Endothelial cell of umbilical vein (primary cell): ENCODE measurements at regions not wholly inside any gene's neighbourhood (a gene's known extent, or its start where the extent isn't known, plus 50 kb on each side); places are given as distances from the start of the nearest gene placed in this dataset.

Source experiments
- BruUV-seq: library from RNA; stranded (reverse); fragments of 400-500 nt; replicated peaks from 2 replicates; lab custom pipeline; 2021; lab: Mats Ljungman, UMichigan
- CTCF ChIA-PET: fragments of 300-600, 350-600 bp; sonication (Branson Sonifier 250); formaldehyde crosslinking; loops from one replicate; lab custom pipeline; 2021; ENCODE audit warnings: antibody characterized with exemption, inconsistent platforms; lab: Charles Lee
- POLR2A ChIA-PET: fragments of 300-600, 350-600 bp; sonication (Branson Sonifier 250); formaldehyde crosslinking; loops from one replicate; lab custom pipeline; 2021; ENCODE audit warnings: antibody characterized with exemption, inconsistent platforms; lab: Charles Lee
- DNase-seq: peaks from one replicate; pipeline ENCODE4 v3.0.0-alpha.2; 2011; ENCODE audit warnings: low read depth, low spot score
- FAIRE-seq: peaks from 2 replicates; lab custom pipeline; 2011; peaks lifted over from hg19 to GRCh38; lab: Jason Lieb, UNC
- H2AFZ ChIP-seq: 2 replicates; pipeline ENCODE4 v1.6.0; 2012; ENCODE audit warnings: low read depth, low read length, control low read depth, inconsistent platforms
- H3K27ac ChIP-seq: 2 replicates; pipeline ENCODE4 v1.5.1; 2011; ENCODE audit warnings: low read depth, mild to moderate bottlenecking, control low read depth, low read length, moderate library complexity; ENCODE audit not compliant: insufficient read depth
- H3K27me3 ChIP-seq, 2 experiments: 2 replicates each; pipeline versions ENCODE4 v1.6.0 to v1.6.1; 2011; ENCODE audit warnings: low read length in 2 of 2, mixed read lengths in 1 of 2; ENCODE audit not compliant: control insufficient read depth in 2 of 2, insufficient read depth in 2 of 2
- H3K36me3 ChIP-seq, 2 experiments: 2 replicates in 1 of 2; 3 replicates in 1 of 2; pipeline ENCODE4 v1.5.1; 2011; ENCODE audit warnings: low read length in 2 of 2, mild to moderate bottlenecking in 1 of 2, moderate library complexity in 1 of 2; ENCODE audit not compliant: control insufficient read depth in 2 of 2, insufficient read depth in 2 of 2; ENCODE audit errors: extremely low read depth in 1 of 2
- H3K4me1 ChIP-seq: 3 replicates; pipeline ENCODE4 v1.5.1; 2011; ENCODE audit warnings: mild to moderate bottlenecking, low read length; ENCODE audit not compliant: control insufficient read depth, insufficient read depth; ENCODE audit errors: extremely low read depth
- H3K4me2 ChIP-seq: 2 replicates; pipeline ENCODE4 v1.6.1; 2011; ENCODE audit warnings: low read length, control low read depth, mixed read lengths; ENCODE audit not compliant: insufficient read depth
- H3K4me3 ChIP-seq, 3 experiments: fragments of 200-600 bp in 1 of 3; sonication (generic), shearing (Covaris generic) in 1 of 3; replicated peaks in 1 of 3; 2 replicates each; pipeline ENCODE4 v1.5.1; 2011 to 2016; ENCODE audit warnings: control low read depth in 3 of 3, low read length in 3 of 3, mild to moderate bottlenecking in 2 of 3, inconsistent platforms in 1 of 3, low read depth in 1 of 3, moderate library complexity in 1 of 3; ENCODE audit not compliant: insufficient read depth in 1 of 3
- H3K79me2 ChIP-seq: 2 replicates; pipeline ENCODE4 v1.6.0; 2012; ENCODE audit warnings: low read length, inconsistent platforms; ENCODE audit not compliant: control insufficient read depth, insufficient read depth
- H3K9ac ChIP-seq: replicated peaks from 2 replicates; pipeline ENCODE3; 2011; ENCODE audit warnings: low read length, control low read depth; ENCODE audit not compliant: insufficient read depth; ENCODE audit errors: extremely low read depth
- H3K9me1 ChIP-seq: replicated peaks from 3 replicates; pipeline ENCODE4 v1.6.0; 2011; ENCODE audit warnings: mild to moderate bottlenecking, low read length; ENCODE audit not compliant: control insufficient read depth, insufficient read depth; ENCODE audit errors: extremely low read depth
- H3K9me3 ChIP-seq: replicated peaks from 2 replicates; pipeline ENCODE4 v1.5.1; 2012; ENCODE audit warnings: low read length, inconsistent platforms; ENCODE audit not compliant: control insufficient read depth, insufficient read depth
- H4K20me1 ChIP-seq: replicated peaks from 2 replicates; pipeline ENCODE3; 2011; ENCODE audit warnings: mild to moderate bottlenecking, low read length; ENCODE audit not compliant: control insufficient read depth, insufficient read depth; ENCODE audit errors: extremely low read depth
- EZH2 ChIP-seq: IDR thresholded peaks from 2 replicates; pipeline ENCODE4 v1.6.1; 2012; ENCODE audit warnings: borderline replicate concordance, low read depth, mild to moderate bottlenecking, moderate library complexity, low read length, inconsistent platforms; ENCODE audit not compliant: severe bottlenecking
- FOS ChIP-seq: IDR thresholded peaks from 2 replicates; pipeline ENCODE4 v1.6.1; 2011; ENCODE audit warnings: mild to moderate bottlenecking, low read length, moderate library complexity, borderline replicate concordance; ENCODE audit not compliant: insufficient read depth
- GATA2 ChIP-seq: IDR thresholded peaks from 2 replicates; pipeline ENCODE4 v1.7.0; 2011; ENCODE audit warnings: low read depth, mild to moderate bottlenecking, moderate library complexity, mixed read lengths, low read length; ENCODE audit not compliant: insufficient read length, insufficient read depth
- JUN ChIP-seq: IDR thresholded peaks from 2 replicates; pipeline ENCODE4 v1.6.1; 2011; ENCODE audit warnings: borderline replicate concordance, low read depth; ENCODE audit not compliant: insufficient read length, insufficient read depth
- MAX ChIP-seq: IDR thresholded peaks from 2 replicates; pipeline ENCODE4 v1.6.1; 2011; ENCODE audit not compliant: insufficient read depth, insufficient read length
- MYC ChIP-seq: IDR thresholded peaks from one replicate; pipeline ENCODE4 v1.6.1; 2011; ENCODE audit warnings: mild to moderate bottlenecking, low read depth, low read length
- POLR2A ChIP-seq: IDR thresholded peaks from 2 replicates; pipeline ENCODE4 v1.6.1; 2012; ENCODE audit warnings: low read depth, mild to moderate bottlenecking, control low read depth, low read length
- POLR2AphosphoS5 ChIP-seq: IDR thresholded peaks from 2 replicates; pipeline ENCODE4 v1.6.1; 2012; ENCODE audit warnings: low read depth, mild to moderate bottlenecking, control low read depth, low read length, moderate library complexity; ENCODE audit not compliant: insufficient read depth
- dilution Hi-C: fragments of 300-500 bp; cut with MboI; formaldehyde crosslinking; loops from one replicate; pipeline ENCODE4 v1.15.0; 2019; ENCODE audit warnings: low sequenced_read_pairs; ENCODE audit not compliant: extremely low pct_ligation_motif_present
- intact Hi-C: fragments of 100-400 bp; cut with micrococcal nuclease; formaldehyde crosslinking; loops from one replicate; pipeline ENCODE4 v1.10.0; 2022
- TF ChIP-seq, protein P1 (sequence below), 2 donors: IDR thresholded peaks; 1 replicate in 1 of 2; 2 replicates in 1 of 2; pipeline ENCODE4 v1.5.1; 2011; ENCODE audit warnings: low read length in 2 of 2, mild to moderate bottlenecking in 2 of 2, moderate library complexity in 2 of 2, control low read depth in 1 of 2, inconsistent platforms in 1 of 2, low read depth in 1 of 2; ENCODE audit not compliant: insufficient read depth in 1 of 2; ENCODE audit errors: extremely low read depth in 1 of 2

- FAIRE-seq (no peak), DNase-seq (no peak)
- no peak overlapping the region for H2AFZ ChIP-seq
- CTCF ChIA-PET, result no interaction called here
- no TSS peak for BruUV-seq
- H3K4me1 ChIP-seq, result no peaks in the 10 kb centered on the region
- no peak for TF ChIP-seq MYC
- no peak for TF ChIP-seq GATA2
- no peak for TF ChIP-seq MAX
- no peak for TF ChIP-seq POLR2A
- TF ChIP-seq EZH2, result no peak
- no peak for TF ChIP-seq JUN
- TF ChIP-seq, protein P1, sequence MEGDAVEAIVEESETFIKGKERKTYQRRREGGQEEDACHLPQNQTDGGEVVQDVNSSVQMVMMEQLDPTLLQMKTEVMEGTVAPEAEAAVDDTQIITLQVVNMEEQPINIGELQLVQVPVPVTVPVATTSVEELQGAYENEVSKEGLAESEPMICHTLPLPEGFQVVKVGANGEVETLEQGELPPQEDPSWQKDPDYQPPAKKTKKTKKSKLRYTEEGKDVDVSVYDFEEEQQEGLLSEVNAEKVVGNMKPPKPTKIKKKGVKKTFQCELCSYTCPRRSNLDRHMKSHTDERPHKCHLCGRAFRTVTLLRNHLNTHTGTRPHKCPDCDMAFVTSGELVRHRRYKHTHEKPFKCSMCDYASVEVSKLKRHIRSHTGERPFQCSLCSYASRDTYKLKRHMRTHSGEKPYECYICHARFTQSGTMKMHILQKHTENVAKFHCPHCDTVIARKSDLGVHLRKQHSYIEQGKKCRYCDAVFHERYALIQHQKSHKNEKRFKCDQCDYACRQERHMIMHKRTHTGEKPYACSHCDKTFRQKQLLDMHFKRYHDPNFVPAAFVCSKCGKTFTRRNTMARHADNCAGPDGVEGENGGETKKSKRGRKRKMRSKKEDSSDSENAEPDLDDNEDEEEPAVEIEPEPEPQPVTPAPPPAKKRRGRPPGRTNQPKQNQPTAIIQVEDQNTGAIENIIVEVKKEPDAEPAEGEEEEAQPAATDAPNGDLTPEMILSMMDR (IDR thresholded peaks at IDR 0.05; ENCODE audit: extremely low read depth in 1 of 2, insufficient read depth in 1 of 2, low read depth in 1 of 2, low read length in 2 of 2), result no peak
- TF ChIP-seq FOS, result no peak
- no peak for TF ChIP-seq POLR2AphosphoS5
- no peaks in the 10 kb centered on the region for H3K27me3 ChIP-seq
- H3K79me2 ChIP-seq, result no peaks in the 10 kb centered on the region
- POLR2A ChIA-PET, result no interaction called here
- H3K9ac ChIP-seq, result no peak overlapping the region
- no peaks in the 10 kb centered on the region for H3K9me3 ChIP-seq
- no peaks in the 10 kb centered on the region for H3K36me3 ChIP-seq
- intact Hi-C loops, result no loop called here
- dilution Hi-C loops, result no loop called here
- H3K4me2 ChIP-seq, result no peak overlapping the region
- H3K27ac ChIP-seq, result no peak overlapping the region
- no peak overlapping the region for H3K4me3 ChIP-seq
- no peaks in the 10 kb centered on the region for H4K20me1 ChIP-seq
- H3K9me1 ChIP-seq, result no peaks in the 10 kb centered on the region
Measured at GRCh38 chr2:190149908-190150307, 87.4 kb upstream of the MSTN start.
